Ishikawa (cell line): ENCODE measurements at regions not wholly inside any gene's neighbourhood (a gene's known extent, or its start where the extent isn't known, plus 50 kb on each side); places are given as distances from the start of the nearest gene placed in this dataset.

Experiments
- EP300 ChIP-seq: IDR thresholded peaks from 2 replicates; pipeline ENCODE4 v1.6.1; 2012; ENCODE audit warnings: borderline replicate concordance
- REST ChIP-seq: IDR thresholded peaks from 2 replicates; pipeline ENCODE4 v1.6.1; 2012; ENCODE audit warnings: low read depth, mild to moderate bottlenecking
- TAF1 ChIP-seq: IDR thresholded peaks from 2 replicates; pipeline ENCODE4 v1.6.1; 2012; ENCODE audit warnings: low read depth, mild to moderate bottlenecking

- TF ChIP-seq REST, result no peak
- TF ChIP-seq TAF1, result no peak
- no peak for TF ChIP-seq EP300
These were observed 61.3 kb upstream of the SCOC start for GRCh38 chr4:140312100-140312499.
